GM12878 (cell line): ENCODE measurements at regions not wholly inside any gene's neighbourhood (a gene's known extent, or its start where the extent isn't known, plus 50 kb on each side); places are given as distances from the start of the nearest gene placed in this dataset.

Source experiments
- ATAC-seq: fragments of 200-7000 bp; cut with Tn5 transposase; 3 replicates; pipeline ENCODE4 v1.9.1; 2020; ENCODE audit warnings: mild to moderate bottlenecking, moderate library complexity
- BruUV-seq: library from RNA; stranded (reverse); fragments of 400-500 nt; replicated peaks from 2 replicates; lab custom pipeline; 2021; lab: Mats Ljungman, UMichigan
- CTCF ChIA-PET: fragments of 300-600 bp; sonication (Branson Sonifier 250); formaldehyde crosslinking; extraction: SDS; loops from one replicate; lab custom pipeline; 2021; ENCODE audit warnings: inconsistent platforms; lab: Yijun Ruan, JAX
- POLR2A ChIA-PET: fragments of 350-600 bp; formaldehyde crosslinking; extraction: SDS; loops from one replicate; lab custom pipeline; 2021; ENCODE audit warnings: inconsistent platforms; lab: Charles Lee
- RAD21 ChIA-PET: fragments of 300-600 bp; sonication (Branson Sonifier 250); formaldehyde crosslinking; loops from one replicate; lab custom pipeline; 2023; ENCODE audit warnings: antibody characterized with exemption; ENCODE audit not compliant: unreplicated experiment; lab: Charles Lee
- SMC1A ChIA-PET: fragments of 300-600 bp; sonication (Branson Sonifier 250); formaldehyde crosslinking; loops from one replicate; lab custom pipeline; 2023; ENCODE audit not compliant: unreplicated experiment, uncharacterized antibody; lab: Charles Lee
- DNase-seq: peaks from one replicate; pipeline ENCODE4 v3.0.0-alpha.2; 2011; ENCODE audit warnings: low read depth, low spot score
- FAIRE-seq: peaks from 3 replicates; lab custom pipeline; 2011; peaks lifted over from hg19 to GRCh38; lab: Jason Lieb, UNC
- H2AFZ ChIP-seq: 2 replicates; pipeline ENCODE4 v1.6.0; 2011; ENCODE audit warnings: low read depth, low read length, control low read depth; ENCODE audit not compliant: control insufficient read depth
- H3K27ac ChIP-seq: 2 replicates; pipeline ENCODE4 v1.5.1; 2011; ENCODE audit warnings: control low read depth; ENCODE audit not compliant: control insufficient read depth, insufficient read depth
- H3K27me3 ChIP-seq, 2 experiments: replicated peaks in 1 of 2; 2 replicates each; pipeline versions ENCODE4 v1.6.0 to v1.6.1; 2011; ENCODE audit warnings: low read length in 1 of 2; ENCODE audit not compliant: control insufficient read depth in 2 of 2, insufficient read depth in 2 of 2
- H3K36me3 ChIP-seq, 2 experiments: 2 replicates each; pipeline ENCODE4 v1.5.1; 2011; ENCODE audit warnings: low read length in 1 of 2; ENCODE audit not compliant: control insufficient read depth in 2 of 2, insufficient read depth in 2 of 2
- H3K4me1 ChIP-seq: 2 replicates; pipeline ENCODE4 v1.6.1; 2011; ENCODE audit warnings: mild to moderate bottlenecking, low read length, moderate library complexity, mixed read lengths; ENCODE audit not compliant: control insufficient read depth, insufficient read depth
- H3K4me2 ChIP-seq: 2 replicates; pipeline ENCODE4 v1.6.0; 2011; ENCODE audit warnings: control low read depth; ENCODE audit not compliant: control insufficient read depth, insufficient read depth
- H3K4me3 ChIP-seq: fragments of 200-600 bp; sonication (generic); 2 replicates; pipeline ENCODE4 v1.5.1; 2016
- H3K79me2 ChIP-seq: 2 replicates; pipeline ENCODE4 v1.6.0; 2011; ENCODE audit warnings: low read length; ENCODE audit not compliant: control insufficient read depth, insufficient read depth
- H3K9ac ChIP-seq: 2 replicates; pipeline ENCODE4 v1.8.0; 2011; ENCODE audit warnings: low read length, control low read depth, mixed read lengths; ENCODE audit not compliant: control insufficient read depth, insufficient read depth
- H3K9me3 ChIP-seq: replicated peaks from 3 replicates; pipeline ENCODE4 v1.5.1; 2011; ENCODE audit warnings: mild to moderate bottlenecking, low read length; ENCODE audit not compliant: control insufficient read depth, insufficient read depth
- H4K20me1 ChIP-seq: 2 replicates; pipeline ENCODE4 v1.6.0; 2011; ENCODE audit not compliant: control insufficient read depth, insufficient read depth
- ASH2L ChIP-seq: fragments of 300-600, 200-600 bp; sonication (generic); IDR thresholded peaks from 2 replicates; pipeline ENCODE4 v1.6.1; 2017; ENCODE audit warnings: low read depth, mild to moderate bottlenecking, borderline replicate concordance
- BACH1 ChIP-seq: fragments of 450-650 bp; IDR thresholded peaks from 2 replicates; pipeline ENCODE4 v1.6.1; 2017; ENCODE audit warnings: mild to moderate bottlenecking, borderline replicate concordance
- EED ChIP-seq: sonication (generic); IDR thresholded peaks from 2 replicates; pipeline ENCODE4 v1.6.1; 2016; ENCODE audit warnings: antibody characterized with exemption, low read depth
- EP300 ChIP-seq, 2 experiments: fragments of 150-350 bp in 1 of 2; IDR thresholded peaks; 2 replicates each; pipeline ENCODE4 v1.6.1; 2011 to 2012; ENCODE audit warnings: low read depth in 2 of 2, low read length in 2 of 2, borderline replicate concordance in 1 of 2, improper control_type of control experiment in 1 of 2, inconsistent platforms in 1 of 2; ENCODE audit not compliant: control insufficient read depth in 1 of 2
- JUNB ChIP-seq: IDR thresholded peaks from 2 replicates; pipeline ENCODE4 v1.6.1; 2016; ENCODE audit warnings: antibody characterized with exemption, mild to moderate bottlenecking
- LARP7 ChIP-seq: fragments of 450-650 bp; IDR thresholded peaks from 2 replicates; pipeline ENCODE4 v1.6.1; 2017; ENCODE audit warnings: mild to moderate bottlenecking
- POU2F2 ChIP-seq: IDR thresholded peaks from 3 replicates; pipeline ENCODE4 v1.6.1; 2011; ENCODE audit warnings: low read depth, mild to moderate bottlenecking, low read length, borderline replicate concordance
- SP1 ChIP-seq: IDR thresholded peaks from one replicate; pipeline ENCODE4 v1.6.1; 2011; ENCODE audit warnings: low read depth, low read length
- ZNF622 ChIP-seq: fragments of 450-650 bp; IDR thresholded peaks from 2 replicates; pipeline ENCODE4 v1.6.1; 2017; ENCODE audit warnings: mild to moderate bottlenecking, inconsistent platforms
- WGBS: methylation state at CpG from one replicate; pipeline ENCODE4 v1.1.6; 2016; ENCODE audit warnings: low lambda C conversion rate; ENCODE audit not compliant: insufficient replicate concordance, insufficient coverage; ENCODE audit errors: missing lambda C conversion rate; 5-methylcytosine and 5-hydroxymethylcytosine counted together
- in situ Hi-C: fragments of 300-500 bp; cut with MboI; formaldehyde crosslinking; loops from 9 replicates; pipeline ENCODE4 v1.14.3; 2018; ENCODE audit warnings: mixed read lengths
- intact Hi-C: fragments of 100-400 bp; cut with micrococcal nuclease; formaldehyde crosslinking; loops from one replicate; pipeline ENCODE4 v1.14.2; 2022; ENCODE audit not compliant: unreplicated experiment
- TF ChIP-seq, protein P1 (sequence below): IDR thresholded peaks from 2 replicates; pipeline ENCODE4 v1.6.1; 2011; ENCODE audit warnings: mild to moderate bottlenecking, low read depth, low read length, moderate library complexity; ENCODE audit not compliant: insufficient replicate concordance
- TF ChIP-seq, protein P2 (sequence below): IDR thresholded peaks from 2 replicates; pipeline ENCODE4 v1.6.1; 2011; ENCODE audit warnings: borderline replicate concordance, low read depth, mild to moderate bottlenecking, moderate library complexity, mixed read lengths, low read length; ENCODE audit not compliant: insufficient read depth; ENCODE audit errors: extremely low read length
- TF ChIP-seq, protein P3 (sequence below): fragments of 450-650 bp; formaldehyde crosslinking; IDR thresholded peaks from 2 replicates; pipeline ENCODE4 v1.5.0; 2022; ENCODE audit warnings: mild to moderate bottlenecking, missing genetic modification characterization

DNA sequence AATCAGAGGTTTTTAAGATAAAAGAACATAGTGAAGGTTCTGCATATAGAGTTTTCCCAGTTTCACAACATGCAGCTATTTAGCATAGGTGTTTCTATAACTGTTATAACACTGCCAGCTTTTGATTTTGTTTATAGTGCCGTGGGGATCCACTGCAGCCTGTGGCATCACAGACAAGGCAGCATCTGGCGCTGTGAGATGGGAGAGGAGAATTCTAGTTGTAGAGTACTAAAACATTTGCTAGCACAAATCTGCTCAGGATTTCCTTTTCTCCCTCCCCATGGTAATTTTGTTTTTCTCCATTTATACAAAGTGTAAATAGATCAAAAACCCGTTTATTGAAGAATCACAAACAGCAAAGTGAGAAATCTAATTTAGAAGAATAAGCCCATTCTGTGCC lies 482.8 kb upstream of the NCAM2 start (continued):
- TF ChIP-seq POU2F2, result no peak
- TF ChIP-seq ZNF622, result no peak
- TF ChIP-seq, protein P1, sequence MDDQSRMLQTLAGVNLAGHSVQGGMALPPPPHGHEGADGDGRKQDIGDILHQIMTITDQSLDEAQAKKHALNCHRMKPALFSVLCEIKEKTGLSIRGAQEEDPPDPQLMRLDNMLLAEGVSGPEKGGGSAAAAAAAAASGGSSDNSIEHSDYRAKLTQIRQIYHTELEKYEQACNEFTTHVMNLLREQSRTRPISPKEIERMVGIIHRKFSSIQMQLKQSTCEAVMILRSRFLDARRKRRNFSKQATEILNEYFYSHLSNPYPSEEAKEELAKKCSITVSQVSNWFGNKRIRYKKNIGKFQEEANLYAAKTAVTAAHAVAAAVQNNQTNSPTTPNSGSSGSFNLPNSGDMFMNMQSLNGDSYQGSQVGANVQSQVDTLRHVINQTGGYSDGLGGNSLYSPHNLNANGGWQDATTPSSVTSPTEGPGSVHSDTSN, result no peak
- TF ChIP-seq ASH2L, result no peak
- TF ChIP-seq LARP7, result no peak

DNA sequence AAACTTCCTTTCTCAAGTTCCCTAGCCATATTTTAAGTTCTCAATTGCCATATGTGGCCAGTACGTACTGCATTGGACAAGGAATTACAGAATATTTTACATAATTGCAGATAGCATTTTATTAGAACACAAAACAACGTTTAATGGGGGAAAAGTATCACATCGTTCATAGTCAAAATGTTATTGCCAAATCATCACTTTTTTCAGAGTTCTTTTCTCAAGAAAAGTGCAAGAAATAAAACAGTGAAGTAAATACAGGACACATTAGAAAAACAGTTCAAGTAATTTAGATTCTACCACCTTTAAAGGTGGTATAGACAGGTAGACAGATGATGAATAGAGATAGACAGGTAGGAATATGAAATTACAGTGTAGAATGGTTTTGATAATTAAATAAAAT lies 479.1 kb upstream of the NCAM2 start:
- Histone ChIP-seq H3K27me3 (no peaks in the 10 kb centered on the region), H3K9ac (no peak overlapping the region)
- ChIA-PET POLR2A (no interaction called here), SMC1A (no interaction called here)
- TF ChIP-seq BACH1 (no peak), EP300 (IDR thresholded peaks at IDR 0.05; ENCODE audit: borderline replicate concordance in 1 of 2, control insufficient read depth in 1 of 2, low read depth in 2 of 2, low read length in 2 of 2) (no peak), EED (no peak), JUNB (no peak), SP1 (no peak)
- TF ChIP-seq, protein P2, sequence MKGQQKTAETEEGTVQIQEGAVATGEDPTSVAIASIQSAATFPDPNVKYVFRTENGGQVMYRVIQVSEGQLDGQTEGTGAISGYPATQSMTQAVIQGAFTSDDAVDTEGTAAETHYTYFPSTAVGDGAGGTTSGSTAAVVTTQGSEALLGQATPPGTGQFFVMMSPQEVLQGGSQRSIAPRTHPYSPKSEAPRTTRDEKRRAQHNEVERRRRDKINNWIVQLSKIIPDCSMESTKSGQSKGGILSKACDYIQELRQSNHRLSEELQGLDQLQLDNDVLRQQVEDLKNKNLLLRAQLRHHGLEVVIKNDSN, result no peak
- TF ChIP-seq, protein P3, sequence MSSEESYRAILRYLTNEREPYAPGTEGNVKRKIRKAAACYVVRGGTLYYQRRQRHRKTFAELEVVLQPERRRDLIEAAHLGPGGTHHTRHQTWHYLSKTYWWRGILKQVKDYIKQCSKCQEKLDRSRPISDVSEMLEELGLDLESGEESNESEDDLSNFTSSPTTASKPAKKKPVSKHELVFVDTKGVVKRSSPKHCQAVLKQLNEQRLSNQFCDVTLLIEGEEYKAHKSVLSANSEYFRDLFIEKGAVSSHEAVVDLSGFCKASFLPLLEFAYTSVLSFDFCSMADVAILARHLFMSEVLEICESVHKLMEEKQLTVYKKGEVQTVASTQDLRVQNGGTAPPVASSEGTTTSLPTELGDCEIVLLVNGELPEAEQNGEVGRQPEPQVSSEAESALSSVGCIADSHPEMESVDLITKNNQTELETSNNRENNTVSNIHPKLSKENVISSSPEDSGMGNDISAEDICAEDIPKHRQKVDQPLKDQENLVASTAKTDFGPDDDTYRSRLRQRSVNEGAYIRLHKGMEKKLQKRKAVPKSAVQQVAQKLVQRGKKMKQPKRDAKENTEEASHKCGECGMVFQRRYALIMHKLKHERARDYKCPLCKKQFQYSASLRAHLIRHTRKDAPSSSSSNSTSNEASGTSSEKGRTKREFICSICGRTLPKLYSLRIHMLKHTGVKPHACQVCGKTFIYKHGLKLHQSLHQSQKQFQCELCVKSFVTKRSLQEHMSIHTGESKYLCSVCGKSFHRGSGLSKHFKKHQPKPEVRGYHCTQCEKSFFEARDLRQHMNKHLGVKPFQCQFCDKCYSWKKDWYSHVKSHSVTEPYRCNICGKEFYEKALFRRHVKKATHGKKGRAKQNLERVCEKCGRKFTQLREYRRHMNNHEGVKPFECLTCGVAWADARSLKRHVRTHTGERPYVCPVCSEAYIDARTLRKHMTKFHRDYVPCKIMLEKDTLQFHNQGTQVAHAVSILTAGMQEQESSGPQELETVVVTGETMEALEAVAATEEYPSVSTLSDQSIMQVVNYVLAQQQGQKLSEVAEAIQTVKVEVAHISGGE, result no peak
- TF ChIP-seq, all 136 proteins: peak for 0
- Histone ChIP-seq H3K4me3 (no peak overlapping the region), H2AFZ (no peak overlapping the region), H3K27ac (no peak overlapping the region), H4K20me1 (no peaks in the 10 kb centered on the region), H3K4me2 (no peak overlapping the region), H3K4me1 (no peaks in the 10 kb centered on the region), H3K79me2 (no peaks in the 10 kb centered on the region), H3K36me3 (no peaks in the 10 kb centered on the region), H3K9me3 (no peaks in the 10 kb centered on the region)
- intact Hi-C loops (no loop called here), in situ Hi-C loops (no loop called here)
- ATAC-seq, result no peak
- no peak for DNase-seq
- no peak for FAIRE-seq
- BruUV-seq, result no TSS peak
- 0% methylated on average over 3 of the region's 3 CpGs for WGBS
- CTCF ChIA-PET, result interaction anchor here (0.6 kb wide), 1 partner anchor 339 kb away, joined by 3 read pairs; no protein-coding TSS in a partner anchor
- RAD21 ChIA-PET, result no interaction called here
